ENCODE measurements at regions not wholly inside any gene's neighbourhood (a gene's known extent, or its start where the extent isn't known, plus 50 kb on each side); places are given as distances from the start of the nearest gene placed in this dataset.

- DNase-seq: no peak
Measured at GRCh38 chr20:22924046-22924737, 110.9 kb upstream of the SSTR4 start.

GRCh38 chr20:22924949-22925612 is 110.0 kb upstream of the SSTR4 start:
- DNase-seq: no peak

- DNase-seq: no peak
Measured at GRCh38 chr20:22925613-22925983, 109.5 kb upstream of the SSTR4 start.

- DNase-seq: no peak
Measured at GRCh38 chr20:22927537-22927936, 107.6 kb upstream of the SSTR4 start.

- DNase-seq: no peak
Measured at GRCh38 chr20:22928679-22929078, 106.4 kb upstream of the SSTR4 start.

- no peak for DNase-seq
Measured at GRCh38 chr20:22929661-22930060, 105.5 kb upstream of the SSTR4 start.

- no peak for DNase-seq
Measured at GRCh38 chr20:22931653-22932608, 103.2 kb upstream of the SSTR4 start.

- DNase-seq: no peak
Measured at GRCh38 chr20:22939181-22939580, 95.9 kb upstream of the SSTR4 start.

- DNase-seq: no peak
Measured at GRCh38 chr20:22940350-22940749, 94.8 kb upstream of the SSTR4 start.

- no peak for DNase-seq
Measured at GRCh38 chr20:22941550-22941949, 93.6 kb upstream of the SSTR4 start.

GRCh38 chr20:22942742-22943141 is 92.4 kb upstream of the SSTR4 start:
- DNase-seq: no peak

GRCh38 chr20:22944062-22944461 is 91.0 kb upstream of the SSTR4 start:
- DNase-seq: no peak

- no peak for DNase-seq
Measured at GRCh38 chr20:22944936-22945335, 90.2 kb upstream of the SSTR4 start.

- no peak for DNase-seq
Measured at GRCh38 chr20:22946596-22946995, 88.5 kb upstream of the SSTR4 start.

GRCh38 chr20:22949331-22950109 is 85.6 kb upstream of the SSTR4 start:
- DNase-seq: no peak

- no peak for DNase-seq
Measured at GRCh38 chr20:22951966-22952365, 83.1 kb upstream of the SSTR4 start.

- no peak for DNase-seq
Measured at GRCh38 chr20:22954661-22955060, 80.5 kb upstream of the SSTR4 start.

GRCh38 chr20:22958390-22958789 is 76.7 kb upstream of the SSTR4 start:
- DNase-seq: no peak

- no peak for DNase-seq
Measured at GRCh38 chr20:22962567-22963439, 72.3 kb upstream of the SSTR4 start.

GRCh38 chr20:22963581-22963980 is 71.5 kb upstream of the SSTR4 start:
- DNase-seq: no peak

- DNase-seq: no peak
Measured at GRCh38 chr20:22966787-22967464, 68.2 kb upstream of the SSTR4 start.

All from NCI-H2171 (cell line).